BE2C (cell line): ENCODE measurements at regions not wholly inside any gene's neighbourhood (a gene's known extent, or its start where the extent isn't known, plus 50 kb on each side); places are given as distances from the start of the nearest gene placed in this dataset.
"Not testable (repeated sequence)": the region's sequence is repeated elsewhere in the genome, so short reads cannot be mapped to it uniquely, and the experiment has no call there.

Source experiments
- DNase-seq: peaks from one replicate; pipeline ENCODE4 v3.0.0-alpha.2; 2020
- H3K27me3 ChIP-seq: fragments of 250-450 bp; sonication (Bioruptor Pico); 2 replicates; pipeline ENCODE4 v1.5.1; 2020; ENCODE audit warnings: mild to moderate bottlenecking
- H3K36me3 ChIP-seq: fragments of 250-450 bp; sonication (Bioruptor Pico); 2 replicates; pipeline ENCODE4 v1.5.1; 2020; ENCODE audit warnings: mild to moderate bottlenecking
- H3K4me1 ChIP-seq: fragments of 250-450 bp; sonication (Bioruptor Pico); 2 replicates; pipeline ENCODE4 v1.5.1; 2020
- H3K4me3 ChIP-seq: 2 replicates; pipeline ENCODE4 v1.5.1; 2011; ENCODE audit warnings: low read depth, low read length
- H3K9me3 ChIP-seq: fragments of 250-450 bp; sonication (Bioruptor Pico); 2 replicates; pipeline ENCODE4 v1.5.1; 2020
- CTCF ChIP-seq: IDR thresholded peaks from 2 replicates; pipeline ENCODE4 v1.5.1; 2012; ENCODE audit warnings: mild to moderate bottlenecking, low read depth, low read length

GRCh38 chr16:87160234-87160636 lies 157.0 kb downstream of the C16orf95 start:
- Histone ChIP-seq H3K36me3 (no peaks in the 10 kb centered on the region), H3K27me3 (peaks cover 14% of the 10 kb centered on the region), H3K4me3 (no peak overlapping the region), H3K4me1 (no peaks in the 10 kb centered on the region), H3K9me3 (no peaks in the 10 kb centered on the region)
- DNase-seq = no peak
- TF ChIP-seq CTCF = no peak

GRCh38 chr16:87160701-87161337 lies 156.4 kb downstream of the C16orf95 start:
- no peak overlapping the region for H3K4me3 ChIP-seq
- H3K27me3 ChIP-seq = peaks cover 18% of the 10 kb centered on the region
- H3K36me3 ChIP-seq = no peaks in the 10 kb centered on the region
- no peak for DNase-seq
- no peaks in the 10 kb centered on the region for H3K9me3 ChIP-seq
- H3K4me1 ChIP-seq = no peaks in the 10 kb centered on the region
- no peak for TF ChIP-seq CTCF

GRCh38 chr16:87161410-87161809 lies 155.8 kb downstream of the C16orf95 start:
- H3K4me3 ChIP-seq, H3K9me3 ChIP-seq, H3K4me1 ChIP-seq, H3K36me3 ChIP-seq, DNase-seq: not testable (repeated sequence)
- H3K27me3 ChIP-seq = peaks cover 24% of the 10 kb centered on the region

- Histone ChIP-seq H3K9me3 (no peaks in the 10 kb centered on the region), H3K4me3 (no peak overlapping the region), H3K4me1 (no peaks in the 10 kb centered on the region), H3K27me3 (peaks cover 24% of the 10 kb centered on the region), H3K36me3 (no peaks in the 10 kb centered on the region)
- no peak for DNase-seq
- no peak for TF ChIP-seq CTCF
Measured at GRCh38 chr16:87161822-87162676, 155.1 kb downstream of the C16orf95 start.

GRCh38 chr16:87162799-87163198 lies 154.4 kb downstream of the C16orf95 start:
- not testable (repeated sequence) for H3K36me3 ChIP-seq, H3K4me3 ChIP-seq, DNase-seq

GRCh38 chr16:87163637-87164036 lies 153.6 kb downstream of the C16orf95 start:
- no peak for DNase-seq

More at GRCh38 chr16:87162799-87163198, 154.4 kb downstream of the C16orf95 start:
- H3K9me3 ChIP-seq, H3K4me1 ChIP-seq: not testable (repeated sequence)
- H3K27me3 ChIP-seq = peaks cover 24% of the 10 kb centered on the region

More at GRCh38 chr16:87163637-87164036, 153.6 kb downstream of the C16orf95 start:
- H3K9me3 ChIP-seq = no peaks in the 10 kb centered on the region
- no peak for TF ChIP-seq CTCF
- peaks cover 24% of the 10 kb centered on the region for H3K27me3 ChIP-seq
- H3K36me3 ChIP-seq = no peaks in the 10 kb centered on the region
- no peak overlapping the region for H3K4me3 ChIP-seq
- no peaks in the 10 kb centered on the region for H3K4me1 ChIP-seq
